DMS53 treated with DMSO at 0.1 percent for 48 hours (cell line): ENCODE measurements at regions not wholly inside any gene's neighbourhood (a gene's known extent, or its start where the extent isn't known, plus 50 kb on each side); places are given as distances from the start of the nearest gene placed in this dataset.

Experiments used
- DNase-seq: peaks from one replicate; lab custom pipeline; 2025; ENCODE audit not compliant: unreplicated experiment; lab: John Stamatoyannopoulos, UW

GRCh38 chr2:12334412-12334966, 382.2 kb upstream of the TRIB2 start:
- no peak for DNase-seq

- DNase-seq, result no peak
These were observed 381.6 kb upstream of the TRIB2 start for GRCh38 chr2:12335131-12335530.

- DNase-seq, result no peak
These were observed 380.7 kb upstream of the TRIB2 start for GRCh38 chr2:12335995-12336394.

- no peak for DNase-seq
These were observed 377.6 kb upstream of the TRIB2 start for GRCh38 chr2:12338946-12339697.

- DNase-seq, result no peak
These were observed 376.6 kb upstream of the TRIB2 start for GRCh38 chr2:12340164-12340563.

- DNase-seq, result no peak
These were observed 375.5 kb upstream of the TRIB2 start for GRCh38 chr2:12341215-12341614.

GRCh38 chr2:12341920-12342319, 374.8 kb upstream of the TRIB2 start:
- DNase-seq, result no peak

- DNase-seq, result no peak
These were observed 373.6 kb upstream of the TRIB2 start for GRCh38 chr2:12343141-12343540.

- DNase-seq, result no peak
These were observed 369.7 kb upstream of the TRIB2 start for GRCh38 chr2:12347066-12347493.

- DNase-seq, result no peak
These were observed 368.5 kb upstream of the TRIB2 start for GRCh38 chr2:12348216-12348615.

GRCh38 chr2:12350821-12351220, 365.9 kb upstream of the TRIB2 start:
- no peak for DNase-seq

GRCh38 chr2:12352889-12353288, 363.8 kb upstream of the TRIB2 start:
- DNase-seq, result peak; percentile 78

- DNase-seq, result no peak
These were observed 355.2 kb upstream of the TRIB2 start for GRCh38 chr2:12361506-12361905.

- DNase-seq, result no peak
These were observed 353.6 kb upstream of the TRIB2 start for GRCh38 chr2:12363138-12363537.

- DNase-seq, result no peak
These were observed 353.2 kb upstream of the TRIB2 start for GRCh38 chr2:12363569-12363968.

GRCh38 chr2:12369566-12369965, 347.2 kb upstream of the TRIB2 start:
- DNase-seq, result no peak

- DNase-seq, result no peak
These were observed 340.7 kb upstream of the TRIB2 start for GRCh38 chr2:12376025-12376424.

GRCh38 chr2:12379143-12379542, 337.6 kb upstream of the TRIB2 start:
- no peak for DNase-seq

GRCh38 chr2:12381543-12382325, 335.0 kb upstream of the TRIB2 start:
- DNase-seq, result no peak

GRCh38 chr2:12382366-12382765, 334.4 kb upstream of the TRIB2 start:
- DNase-seq, result no peak

- DNase-seq, result no peak
These were observed 327.2 kb upstream of the TRIB2 start for GRCh38 chr2:12389344-12390045.
